DOHH2 (cell line): ENCODE measurements at regions not wholly inside any gene's neighbourhood (a gene's known extent, or its start where the extent isn't known, plus 50 kb on each side); places are given as distances from the start of the nearest gene placed in this dataset.

Experiments
- H3F3A ChIP-seq: fragments of 200-600 bp; sonication (generic), shearing (Covaris generic); 2 replicates; pipeline ENCODE4 v1.6.0; 2016; ENCODE audit warnings: antibody characterized with exemption, mild to moderate bottlenecking; ENCODE audit not compliant: control insufficient read depth, insufficient read depth
- H3K27ac ChIP-seq: fragments of 200-600 bp; sonication (generic); 2 replicates; pipeline ENCODE4 v1.5.1; 2014; ENCODE audit warnings: low read depth, mild to moderate bottlenecking, low read length, moderate library complexity
- H3K27me3 ChIP-seq: fragments of 200-600 bp; sonication (generic); 2 replicates; pipeline ENCODE4 v1.6.1; 2014; ENCODE audit warnings: mild to moderate bottlenecking, low read length, mixed read lengths; ENCODE audit not compliant: control insufficient read depth
- H3K36me3 ChIP-seq: fragments of 200-600 bp; sonication (generic); 2 replicates; pipeline ENCODE4 v1.6.1; 2014; ENCODE audit warnings: mild to moderate bottlenecking, low read length, moderate library complexity, mixed read lengths; ENCODE audit not compliant: control insufficient read depth
- H3K4me1 ChIP-seq: fragments of 200-600 bp; sonication (generic); 2 replicates; pipeline ENCODE4 v1.6.1; 2014; ENCODE audit warnings: mild to moderate bottlenecking, low read length, mixed read lengths; ENCODE audit not compliant: control insufficient read depth
- H3K4me2 ChIP-seq: fragments of 200-600 bp; sonication (generic); 2 replicates; pipeline ENCODE4 v1.6.0; 2014; ENCODE audit warnings: mild to moderate bottlenecking, low read length, moderate library complexity
- H3K4me3 ChIP-seq: fragments of 200-600 bp; sonication (generic); 2 replicates; pipeline ENCODE4 v1.5.1; 2014; ENCODE audit warnings: mild to moderate bottlenecking, low read length, mixed read lengths
- H3K79me2 ChIP-seq: fragments of 200-600 bp; sonication (generic); 2 replicates; pipeline ENCODE4 v1.6.1; 2014; ENCODE audit warnings: mild to moderate bottlenecking, low read length, mixed read lengths; ENCODE audit not compliant: control insufficient read depth
- H3K9me2 ChIP-seq: fragments of 200-600 bp; sonication (generic); replicated peaks from 2 replicates; pipeline ENCODE4 v1.6.1; 2014; ENCODE audit warnings: mild to moderate bottlenecking, low read length, mixed read lengths; ENCODE audit not compliant: control insufficient read depth
- H3K9me3 ChIP-seq: fragments of 200-600 bp; sonication (generic); 2 replicates; pipeline ENCODE4 v1.6.1; 2014; ENCODE audit warnings: antibody characterized with exemption, low read length, mixed read lengths; ENCODE audit not compliant: control insufficient read depth, insufficient read depth
- H4K20me1 ChIP-seq: fragments of 200-600 bp; sonication (generic); 2 replicates; pipeline ENCODE4 v1.6.0; 2014; ENCODE audit warnings: low read depth, mild to moderate bottlenecking, antibody characterized with exemption, low read length, moderate library complexity; ENCODE audit not compliant: control insufficient read depth, insufficient read depth
- EZH2phosphoT487 ChIP-seq: fragments of 200-600 bp; sonication (generic); IDR thresholded peaks from 2 replicates; pipeline ENCODE4 v1.6.1; 2017; ENCODE audit warnings: borderline replicate concordance, mild to moderate bottlenecking, antibody characterized with exemption, low read length, moderate library complexity, mixed read lengths
- TF ChIP-seq, protein P1 (sequence below): fragments of 200-600 bp; sonication (generic); IDR thresholded peaks from one replicate; pipeline ENCODE4 v1.5.1; 2014; ENCODE audit warnings: antibody characterized with exemption, mild to moderate bottlenecking, low read depth, low read length; ENCODE audit not compliant: poor library complexity, severe bottlenecking

DNA sequence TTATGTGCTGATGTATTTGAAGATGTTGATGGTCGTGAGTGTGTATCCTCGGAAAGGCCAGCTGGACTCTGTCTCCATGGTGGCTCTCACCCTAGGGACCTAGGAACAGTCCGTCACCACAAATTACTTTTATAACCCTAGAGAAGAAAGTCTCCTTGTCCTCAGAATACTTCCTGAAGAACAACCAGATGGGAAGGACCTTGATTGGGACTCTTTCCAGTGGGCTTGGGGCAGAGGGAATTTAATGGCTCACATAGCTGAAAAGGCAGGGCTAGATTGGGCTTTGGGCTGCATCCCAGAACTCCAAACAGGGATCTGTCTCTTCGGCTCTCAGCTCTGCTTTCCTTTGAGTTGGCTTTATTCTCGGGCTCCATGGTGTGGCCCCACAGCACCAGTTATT lies 90.8 kb downstream of the TBX19 start:
- TF ChIP-seq, protein P1, sequence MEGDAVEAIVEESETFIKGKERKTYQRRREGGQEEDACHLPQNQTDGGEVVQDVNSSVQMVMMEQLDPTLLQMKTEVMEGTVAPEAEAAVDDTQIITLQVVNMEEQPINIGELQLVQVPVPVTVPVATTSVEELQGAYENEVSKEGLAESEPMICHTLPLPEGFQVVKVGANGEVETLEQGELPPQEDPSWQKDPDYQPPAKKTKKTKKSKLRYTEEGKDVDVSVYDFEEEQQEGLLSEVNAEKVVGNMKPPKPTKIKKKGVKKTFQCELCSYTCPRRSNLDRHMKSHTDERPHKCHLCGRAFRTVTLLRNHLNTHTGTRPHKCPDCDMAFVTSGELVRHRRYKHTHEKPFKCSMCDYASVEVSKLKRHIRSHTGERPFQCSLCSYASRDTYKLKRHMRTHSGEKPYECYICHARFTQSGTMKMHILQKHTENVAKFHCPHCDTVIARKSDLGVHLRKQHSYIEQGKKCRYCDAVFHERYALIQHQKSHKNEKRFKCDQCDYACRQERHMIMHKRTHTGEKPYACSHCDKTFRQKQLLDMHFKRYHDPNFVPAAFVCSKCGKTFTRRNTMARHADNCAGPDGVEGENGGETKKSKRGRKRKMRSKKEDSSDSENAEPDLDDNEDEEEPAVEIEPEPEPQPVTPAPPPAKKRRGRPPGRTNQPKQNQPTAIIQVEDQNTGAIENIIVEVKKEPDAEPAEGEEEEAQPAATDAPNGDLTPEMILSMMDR = no peak
- no peak for TF ChIP-seq EZH2phosphoT487
- Histone ChIP-seq H3F3A (no peaks in the 10 kb centered on the region), H3K9me2 (no peaks in the 10 kb centered on the region), H3K36me3 (no peaks in the 10 kb centered on the region), H3K4me1 (no peaks in the 10 kb centered on the region), H3K27ac (no peak overlapping the region), H4K20me1 (no peaks in the 10 kb centered on the region), H3K27me3 (no peaks in the 10 kb centered on the region), H3K9me3 (no peaks in the 10 kb centered on the region), H3K4me2 (no peak overlapping the region), H3K4me3 (no peak overlapping the region), H3K79me2 (no peaks in the 10 kb centered on the region)

DNA sequence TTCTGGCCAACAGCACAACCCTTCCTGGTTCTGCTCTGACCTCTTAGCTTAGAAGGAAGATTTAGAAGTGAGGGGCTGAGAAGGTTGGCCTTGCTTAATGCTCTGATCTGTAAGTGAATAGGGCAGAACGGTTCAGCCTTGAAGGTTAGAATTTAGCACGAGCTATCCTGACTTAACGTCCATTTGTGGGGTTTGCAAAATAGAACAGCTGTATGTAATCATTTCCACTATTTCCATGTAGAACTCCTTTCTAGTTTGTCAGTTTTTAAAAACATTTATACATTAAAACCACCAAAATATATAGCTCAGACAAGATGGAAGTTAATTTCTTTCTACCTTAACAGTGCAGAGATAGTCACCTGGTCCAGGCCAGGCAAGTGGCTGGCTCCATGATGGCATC lies 89.9 kb downstream of the TBX19 start:
- TF ChIP-seq, protein P1 = no peak
- TF ChIP-seq EZH2phosphoT487 = no peak

DNA sequence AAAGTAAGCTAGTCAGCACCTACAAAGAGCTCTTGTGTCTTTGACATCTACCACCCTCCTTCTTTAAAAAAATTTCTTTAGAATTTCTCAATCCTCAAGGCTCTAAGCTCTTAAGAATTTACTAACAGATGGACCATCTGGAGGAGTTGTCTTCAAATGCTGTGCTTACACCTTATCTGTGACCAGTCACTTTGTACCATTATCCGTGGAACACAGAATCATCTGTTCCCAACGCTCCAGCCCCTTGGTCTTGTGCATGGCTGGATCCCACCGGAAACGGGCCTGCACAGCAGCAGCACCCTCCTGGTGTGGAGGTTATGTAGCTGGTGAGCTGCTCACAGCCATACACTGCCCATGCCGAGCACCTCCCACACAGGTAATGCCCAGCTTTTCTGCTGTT lies 89.0 kb downstream of the TBX19 start:
- H3K79me2 ChIP-seq = no peaks in the 10 kb centered on the region
- H3F3A ChIP-seq = no peaks in the 10 kb centered on the region
- no peak overlapping the region for H3K4me2 ChIP-seq
- H3K27ac ChIP-seq = no peak overlapping the region
- no peaks in the 10 kb centered on the region for H3K36me3 ChIP-seq
- H3K9me2 ChIP-seq = no peaks in the 10 kb centered on the region
- H3K4me1 ChIP-seq = no peaks in the 10 kb centered on the region
- no peaks in the 10 kb centered on the region for H4K20me1 ChIP-seq
- no peak for TF ChIP-seq EZH2phosphoT487
- TF ChIP-seq, protein P1 = no peak
- no peaks in the 10 kb centered on the region for H3K27me3 ChIP-seq
- H3K9me3 ChIP-seq = no peaks in the 10 kb centered on the region
- H3K4me3 ChIP-seq = no peak overlapping the region

More for the DNA sequence above, 89.9 kb downstream of the TBX19 start:
- no peaks in the 10 kb centered on the region for H3K79me2 ChIP-seq
- no peak overlapping the region for H3K27ac ChIP-seq
- H4K20me1 ChIP-seq = no peaks in the 10 kb centered on the region
- H3K4me3 ChIP-seq = no peak overlapping the region
- H3K9me2 ChIP-seq = no peaks in the 10 kb centered on the region
- H3K36me3 ChIP-seq = no peaks in the 10 kb centered on the region
- H3K4me1 ChIP-seq = no peaks in the 10 kb centered on the region
- no peaks in the 10 kb centered on the region for H3F3A ChIP-seq
- H3K4me2 ChIP-seq = no peak overlapping the region
- no peaks in the 10 kb centered on the region for H3K27me3 ChIP-seq
- no peaks in the 10 kb centered on the region for H3K9me3 ChIP-seq

DNA sequence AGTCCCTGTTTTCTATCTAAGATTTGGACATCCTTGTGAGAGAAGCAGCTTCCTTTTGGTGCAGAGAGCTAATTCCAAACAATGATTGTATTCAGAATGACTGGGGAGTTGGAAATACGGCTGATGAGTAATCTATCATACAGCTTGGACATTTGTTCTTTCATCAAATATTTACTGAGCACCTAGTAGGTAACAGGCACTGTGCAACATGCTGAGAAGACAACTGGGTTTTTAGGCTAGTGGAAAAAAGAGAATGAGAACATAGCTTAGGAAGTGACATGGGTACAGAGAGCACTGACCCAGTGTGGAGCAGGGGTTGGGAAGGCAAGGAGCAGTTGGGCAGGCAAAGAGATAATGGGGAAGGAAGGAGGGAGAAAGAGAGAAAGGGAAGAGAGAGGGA lies 87.5 kb downstream of the TBX19 start:
- no peaks in the 10 kb centered on the region for H3K9me3 ChIP-seq
- no peaks in the 10 kb centered on the region for H3K4me1 ChIP-seq
- no peak overlapping the region for H3K4me2 ChIP-seq
- no peak overlapping the region for H3K4me3 ChIP-seq
- no peak for TF ChIP-seq EZH2phosphoT487
- TF ChIP-seq, protein P1 = no peak
- no peak overlapping the region for H3K27ac ChIP-seq
- H3K27me3 ChIP-seq = peaks cover 2% of the 10 kb centered on the region
- no peaks in the 10 kb centered on the region for H3K79me2 ChIP-seq
- no peaks in the 10 kb centered on the region for H4K20me1 ChIP-seq
- H3K9me2 ChIP-seq = no peaks in the 10 kb centered on the region
- no peaks in the 10 kb centered on the region for H3K36me3 ChIP-seq
- H3F3A ChIP-seq = no peaks in the 10 kb centered on the region
